GM21367 (cell line): ENCODE measurements at regions not wholly inside any gene's neighbourhood (a gene's known extent, or its start where the extent isn't known, plus 50 kb on each side); places are given as distances from the start of the nearest gene placed in this dataset.
A peak's percentile ranks its signal among the peaks of the same experiment; 100 is the strongest.

ENCODE experiments used
- ATAC-seq: cut with Tn5 transposase; IDR thresholded peaks from one replicate; pipeline ENCODE4 v1.9.1; 2021; ENCODE audit not compliant: unreplicated experiment

DNA sequence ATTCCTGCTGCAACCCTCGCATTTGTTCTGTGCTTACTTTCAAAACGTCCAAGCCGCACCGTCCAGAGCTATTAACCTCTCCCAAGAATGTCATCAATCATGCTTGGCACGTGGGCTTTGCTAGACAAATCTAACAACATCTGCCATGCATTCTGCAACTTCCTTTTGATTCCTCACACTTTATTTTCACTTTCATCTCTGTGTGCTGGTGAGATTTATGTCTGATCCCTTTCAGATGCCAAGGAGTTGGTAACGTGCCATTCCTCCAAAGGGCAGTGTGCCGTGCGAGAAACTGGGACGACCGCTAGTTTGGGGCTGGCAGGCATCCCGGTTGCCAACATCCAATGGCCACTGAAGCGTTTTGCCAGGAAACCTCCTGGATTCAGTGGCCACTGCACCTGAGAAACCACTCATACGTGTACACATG lies 230.0 kb upstream of the PARD3B start:
- no peak for ATAC-seq

DNA sequence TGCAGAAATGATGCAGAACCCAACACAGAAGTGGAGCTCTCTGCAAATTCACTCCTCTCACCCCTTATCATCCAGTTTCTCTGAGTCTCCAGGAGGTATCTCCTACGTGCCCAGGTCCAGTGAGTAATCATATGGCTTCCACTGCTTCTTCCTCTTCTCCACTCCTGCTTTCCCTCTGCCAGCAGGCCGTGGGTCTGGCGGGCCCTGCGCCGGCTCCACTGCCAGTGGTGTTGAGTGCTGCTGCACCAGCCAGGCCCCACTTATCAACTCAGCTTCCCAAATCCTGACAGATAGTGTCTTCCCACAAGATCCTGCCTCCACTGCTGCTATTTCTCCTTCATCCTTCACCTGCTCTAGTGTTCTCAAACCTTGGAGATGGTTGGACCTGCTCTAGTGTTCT lies 227.6 kb upstream of the PARD3B start:
- no peak for ATAC-seq

DNA sequence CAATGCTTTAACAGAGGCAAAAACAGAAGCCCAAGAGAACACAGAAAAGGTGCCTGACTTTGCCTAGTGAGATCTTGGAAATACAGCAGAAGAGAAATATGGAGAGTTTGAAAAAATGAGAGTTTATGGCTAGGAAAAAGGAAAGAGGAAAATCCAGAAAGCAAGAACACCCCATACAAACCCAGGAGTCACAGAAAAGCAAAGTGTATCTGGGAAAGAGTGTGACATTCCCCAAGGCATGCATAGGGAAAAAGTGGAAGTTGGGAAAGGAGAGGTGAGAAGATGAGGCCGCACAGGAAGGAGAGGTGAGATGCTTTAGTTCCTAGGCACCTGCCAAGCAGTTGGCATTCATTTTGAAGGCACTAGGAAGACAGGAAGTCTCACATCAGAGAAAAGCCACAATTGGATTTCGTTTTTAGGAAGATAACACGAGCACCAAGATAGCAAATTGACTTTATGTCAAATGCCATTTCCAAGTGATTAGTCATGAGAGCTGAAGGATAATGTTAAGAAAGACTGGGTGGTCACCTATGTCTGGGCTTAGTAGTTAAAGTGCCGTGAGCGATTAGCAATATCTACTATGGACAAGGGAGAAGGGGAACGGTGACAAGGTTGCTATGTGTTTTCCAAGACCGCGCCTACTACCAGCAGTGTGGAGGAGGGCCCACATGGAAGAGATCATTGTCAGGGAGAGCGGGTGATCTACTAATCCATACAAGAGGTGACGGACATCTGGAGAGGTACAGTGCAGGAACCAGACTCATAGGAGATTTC lies 224.1 kb upstream of the PARD3B start:
- no peak for ATAC-seq

DNA sequence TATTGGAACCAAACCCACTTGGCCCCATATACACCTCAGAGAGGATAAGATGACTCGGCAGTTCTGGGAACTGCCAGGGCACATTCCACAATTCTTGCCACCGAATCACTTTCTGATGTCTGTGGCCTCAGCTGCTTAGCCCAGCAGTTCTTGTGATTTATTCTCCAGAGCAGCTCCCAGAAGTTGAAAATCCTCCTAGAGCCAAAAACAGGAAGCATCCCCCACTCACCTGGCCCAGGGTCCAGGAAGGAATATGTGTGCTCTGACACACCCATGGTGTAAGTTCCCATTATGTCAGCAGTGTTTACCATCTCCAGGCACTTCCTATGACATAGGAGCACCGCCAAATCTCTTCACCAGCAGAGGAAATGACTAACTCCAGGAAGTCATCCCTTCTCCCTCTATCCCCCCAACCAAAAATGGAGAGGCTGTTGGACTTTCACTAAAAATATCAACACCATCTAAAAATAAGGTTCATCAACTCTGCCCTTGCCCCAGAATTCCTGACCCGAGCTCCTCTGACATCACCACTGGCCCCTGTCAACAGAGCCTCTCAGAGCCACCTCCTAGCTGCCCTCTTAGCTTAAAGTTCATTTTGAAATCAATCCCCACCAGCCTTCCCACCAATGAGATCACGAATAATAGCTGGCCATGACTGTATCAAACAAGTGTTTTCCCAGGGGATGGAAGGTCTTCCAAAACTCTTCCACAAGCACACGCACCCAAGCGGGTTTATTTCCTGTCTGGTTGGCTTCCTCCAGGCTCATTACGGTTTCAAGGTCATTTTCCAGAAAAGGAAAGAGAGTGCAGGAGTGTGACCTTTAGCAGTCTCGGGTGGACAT lies 223.1 kb upstream of the PARD3B start:
- ATAC-seq: no peak

DNA sequence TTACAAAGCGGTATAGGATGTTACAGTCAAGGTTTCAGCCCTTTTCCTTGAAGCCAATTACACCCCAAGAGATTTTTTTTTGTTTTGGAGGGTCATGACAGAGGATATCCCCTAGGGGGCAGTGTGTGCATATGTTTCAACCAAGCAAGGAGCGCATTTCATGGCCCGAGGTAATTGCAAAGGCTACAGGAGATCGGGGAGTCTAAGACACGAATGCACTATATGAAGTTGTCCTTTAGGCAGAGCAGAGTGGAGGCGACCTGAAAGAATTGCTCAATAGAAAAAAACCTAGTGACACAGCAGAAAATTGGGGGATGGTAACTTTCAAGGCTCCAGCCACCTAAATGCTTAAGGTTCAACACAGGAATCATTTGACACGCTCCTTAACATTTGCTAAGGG lies 219.8 kb upstream of the PARD3B start:
- peak; percentile 97 for ATAC-seq

DNA sequence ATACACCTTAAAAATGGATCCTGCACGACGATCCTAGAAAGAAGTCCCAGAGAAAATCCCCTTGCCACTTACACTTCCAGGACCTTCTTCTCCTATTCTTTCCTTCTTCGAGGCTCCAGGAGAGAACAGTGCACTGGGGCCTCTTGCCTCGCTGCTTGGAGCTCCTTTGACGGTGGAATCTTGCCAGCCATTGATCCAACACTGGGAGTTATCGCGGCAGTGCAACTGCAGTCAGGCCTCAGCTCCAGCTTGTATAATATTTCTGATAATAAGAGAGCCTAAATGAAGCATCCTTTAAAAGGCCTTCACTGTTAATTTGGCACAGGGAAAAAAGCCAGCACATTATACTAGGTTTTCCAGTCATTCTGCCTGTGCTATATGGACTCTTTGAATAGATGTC lies 216.9 kb upstream of the PARD3B start:
- no peak for ATAC-seq

DNA sequence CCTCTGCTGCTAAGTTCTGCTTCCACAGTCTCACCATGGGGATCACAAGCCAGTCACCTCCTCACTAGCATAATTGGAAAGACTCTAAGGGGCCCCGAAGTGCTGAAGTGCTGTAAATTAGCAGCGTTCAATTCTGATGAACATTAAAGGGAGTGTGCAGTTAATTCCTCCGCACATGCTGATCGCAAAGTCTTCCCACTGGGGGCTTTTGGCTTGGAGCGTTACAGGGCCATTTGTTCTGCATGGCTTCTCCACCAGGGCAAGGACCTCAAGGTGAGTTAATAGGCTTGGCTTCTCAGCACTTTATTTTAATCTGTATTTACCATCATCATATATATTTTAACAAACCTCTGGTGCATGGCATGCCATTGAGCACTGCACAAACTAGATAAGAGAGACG lies 216.3 kb upstream of the PARD3B start:
- ATAC-seq: no peak

DNA sequence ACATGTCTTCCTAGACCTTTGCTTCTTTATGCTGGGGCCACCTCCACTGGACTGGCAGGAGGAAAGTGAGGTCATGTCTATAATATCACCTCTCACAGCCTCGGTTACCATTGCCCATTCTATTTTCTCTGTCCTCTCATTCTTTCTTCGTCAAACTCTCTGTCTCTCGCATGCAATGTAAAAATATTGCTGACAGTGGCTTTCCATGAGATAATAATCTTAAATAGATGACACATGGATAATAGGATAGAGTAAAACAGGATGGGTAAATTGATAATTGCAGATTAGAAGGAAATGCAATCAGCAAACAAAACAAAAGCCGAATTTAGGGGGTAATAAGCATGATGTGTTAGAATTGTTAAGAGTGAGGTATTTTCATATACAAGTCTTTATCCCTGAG lies 215.7 kb upstream of the PARD3B start:
- ATAC-seq: no peak

DNA sequence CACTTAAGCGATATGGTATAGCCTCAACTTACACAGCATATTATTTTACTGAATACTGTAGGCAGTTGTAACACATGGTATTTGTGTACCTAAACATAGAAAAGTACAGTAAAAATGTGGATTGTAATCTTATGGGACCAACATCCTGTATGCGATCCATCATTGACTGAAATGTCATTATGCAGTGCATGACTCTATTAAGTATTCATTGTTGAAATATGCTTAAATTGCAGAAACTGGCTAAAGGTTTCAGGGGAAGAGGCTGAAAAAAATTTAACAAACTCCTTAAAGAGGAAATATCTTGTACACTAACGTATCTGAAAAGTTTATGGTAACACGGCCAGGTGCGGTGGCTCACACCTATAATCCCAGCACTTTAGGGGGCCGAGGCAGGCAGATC lies 214.1 kb upstream of the PARD3B start:
- ATAC-seq: no peak

DNA sequence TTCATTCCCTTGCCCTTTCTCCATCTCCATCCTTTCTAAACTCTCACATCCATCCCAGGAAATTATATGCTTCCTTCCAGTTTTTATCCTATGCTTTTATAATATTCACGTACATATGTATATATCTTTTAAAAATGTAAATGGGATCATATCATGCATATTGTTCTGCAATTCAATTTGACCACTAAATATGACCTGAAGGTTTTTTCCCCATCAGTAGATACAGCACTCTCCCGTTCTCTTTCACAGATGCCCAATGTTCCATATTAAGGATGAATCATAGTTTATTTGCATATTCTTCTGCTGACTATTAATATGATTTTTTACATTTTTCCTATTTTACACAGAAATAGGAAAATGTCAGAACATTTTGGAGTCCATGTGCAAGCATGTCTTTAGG lies 213.3 kb upstream of the PARD3B start:
- ATAC-seq: no peak

DNA sequence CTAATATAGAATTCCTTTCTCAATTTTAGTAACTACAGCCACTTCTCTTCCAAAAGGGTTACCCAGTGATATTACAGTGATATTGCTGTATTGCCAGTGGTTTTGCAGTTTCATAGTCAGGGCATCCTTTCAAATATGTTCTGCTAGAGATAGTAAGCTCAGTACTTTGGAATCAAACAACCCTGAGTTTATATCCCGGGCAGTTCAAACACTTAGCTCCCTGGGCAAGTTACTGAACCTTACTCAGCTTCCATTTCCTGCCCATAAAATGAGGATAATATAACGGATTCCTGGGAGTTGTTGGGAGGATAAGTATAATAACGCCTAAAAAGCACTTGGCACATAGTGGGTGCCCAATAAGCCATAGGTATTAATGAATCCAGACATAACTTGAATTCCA lies 212.6 kb upstream of the PARD3B start:
- ATAC-seq: no peak

DNA sequence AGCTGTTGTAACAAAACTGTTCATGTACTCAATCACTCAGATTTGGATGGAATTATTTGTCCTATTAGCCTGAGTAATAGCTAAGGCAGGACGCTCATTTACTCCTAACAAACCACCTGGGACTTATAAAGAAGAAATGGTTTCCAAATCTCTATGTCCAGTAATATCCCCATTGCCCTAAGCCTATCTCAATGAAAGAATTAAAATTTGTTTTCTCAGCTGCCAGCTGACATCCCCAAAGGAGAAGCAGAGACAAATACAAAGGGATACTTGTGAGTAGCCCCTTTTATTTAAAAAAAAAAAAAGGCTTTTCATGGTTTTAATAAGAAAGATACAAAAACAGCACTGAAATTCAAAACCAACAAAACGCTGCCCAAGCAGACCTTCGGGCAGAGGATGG lies 211.4 kb upstream of the PARD3B start:
- ATAC-seq: no peak

DNA sequence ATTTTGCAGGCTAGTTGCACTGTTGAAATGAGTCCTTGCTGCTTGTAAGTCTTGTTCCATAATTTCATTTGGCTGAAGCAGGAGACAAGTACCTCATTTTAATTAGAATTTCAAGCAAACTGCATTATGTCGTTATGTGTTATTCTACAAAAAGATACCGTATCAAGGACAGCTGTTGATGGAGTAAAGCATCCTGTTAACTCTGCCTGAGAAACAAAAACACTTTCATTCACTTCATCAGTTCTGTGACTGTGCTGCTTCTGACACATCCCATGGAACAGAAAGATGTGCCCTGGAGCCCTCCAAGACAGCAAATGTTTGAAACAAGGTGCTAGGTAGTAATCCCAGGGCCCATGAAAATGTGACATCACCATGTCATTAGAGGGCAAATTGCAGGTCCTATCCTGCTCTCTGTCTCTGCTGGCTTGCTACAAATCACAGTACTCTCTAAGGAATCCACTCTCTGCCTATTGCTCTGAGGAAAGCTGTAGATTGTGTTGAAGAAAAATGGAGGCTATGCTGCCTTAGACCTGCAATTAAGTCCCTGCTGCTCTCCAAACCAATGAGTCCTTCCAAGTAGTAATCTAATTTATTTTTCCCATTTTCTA lies 209.7 kb upstream of the PARD3B start:
- no peak for ATAC-seq

DNA sequence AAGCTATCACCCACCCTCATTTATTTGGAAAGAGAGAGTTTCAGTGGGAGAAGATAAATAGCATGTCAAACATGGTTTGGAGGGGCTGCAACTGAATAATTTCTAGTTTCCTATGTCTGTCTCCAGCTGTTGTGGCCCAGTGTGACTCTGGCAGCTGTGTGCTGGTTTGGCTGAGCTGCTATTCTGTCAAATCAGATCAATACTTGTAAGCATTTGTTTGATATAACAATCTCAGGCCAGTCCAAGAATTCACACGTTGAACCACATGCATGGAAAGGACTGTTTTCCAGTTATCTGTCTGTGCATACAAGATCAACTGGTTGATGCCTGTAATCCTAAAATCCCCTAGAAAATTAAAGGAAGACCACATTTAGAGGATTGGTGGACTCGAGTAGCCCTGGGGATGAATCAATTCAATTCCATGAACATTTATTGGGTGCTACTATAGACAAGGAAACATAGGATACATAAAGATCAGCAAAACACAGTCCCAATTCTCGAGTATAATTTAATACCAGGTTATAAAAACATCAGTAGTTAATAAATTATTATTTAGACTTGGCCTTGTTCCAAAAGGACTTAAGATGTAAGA lies 209.0 kb upstream of the PARD3B start:
- no peak for ATAC-seq

DNA sequence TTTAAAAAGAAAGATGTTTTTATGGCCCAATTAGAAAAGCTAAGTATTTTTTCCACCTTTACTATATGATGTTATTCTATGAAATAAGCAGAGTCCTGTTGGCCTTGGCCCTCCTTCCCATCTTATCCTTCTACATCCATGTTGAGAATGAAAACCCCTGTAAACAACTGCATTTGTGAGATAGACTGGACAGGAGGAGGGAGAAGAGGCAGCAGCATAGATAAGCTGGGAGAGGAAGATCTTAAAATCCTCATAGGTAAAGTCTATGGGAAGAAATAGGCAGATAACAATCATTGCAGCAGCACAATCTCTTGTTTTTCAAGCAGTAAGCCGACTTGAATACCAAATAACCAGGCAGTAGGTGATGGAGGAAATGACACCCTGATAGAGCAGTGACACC lies 207.6 kb upstream of the PARD3B start:
- ATAC-seq: no peak

DNA sequence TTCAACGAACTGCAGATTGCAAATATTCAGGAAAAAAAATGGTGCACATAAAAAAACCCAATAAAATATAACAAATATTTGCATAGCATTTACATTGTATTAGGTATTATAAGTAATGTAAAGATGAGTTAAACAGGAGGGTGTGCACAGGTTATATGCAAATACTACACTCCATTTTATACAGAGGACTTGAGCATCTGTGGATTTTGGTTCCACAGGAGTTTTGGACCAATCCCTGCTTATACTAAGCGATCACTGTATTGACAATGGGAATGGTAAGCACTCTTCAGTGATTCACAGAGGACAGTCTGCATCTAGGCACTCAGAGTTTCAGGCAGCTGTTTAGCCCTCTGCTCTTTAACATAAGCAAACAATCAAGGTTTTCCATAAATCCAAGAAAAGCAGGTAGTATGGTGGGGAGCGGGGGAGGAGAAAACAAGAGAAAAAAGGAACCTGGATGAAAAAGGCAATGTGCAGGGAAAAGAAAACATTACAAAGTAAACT lies 206.0 kb upstream of the PARD3B start:
- ATAC-seq: no peak

DNA sequence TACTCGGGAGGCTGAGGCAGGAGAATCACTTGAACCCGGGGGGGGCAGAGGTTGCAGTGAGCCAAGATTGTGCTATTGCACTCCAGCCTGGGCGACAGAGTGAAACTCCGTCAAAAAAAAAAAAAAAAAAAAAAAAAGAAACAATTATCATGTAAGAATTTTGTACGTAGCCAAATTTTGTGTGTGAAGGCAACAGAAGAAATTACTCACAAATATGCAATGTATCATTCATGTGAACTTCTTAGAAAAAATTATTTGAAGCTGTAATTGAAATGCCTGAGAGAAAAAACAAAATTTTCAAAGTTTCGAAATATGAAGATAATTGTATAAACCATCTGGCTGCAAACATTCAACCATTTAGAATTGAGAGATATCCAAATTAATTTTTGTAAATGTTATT lies 204.8 kb upstream of the PARD3B start:
- ATAC-seq: no peak

DNA sequence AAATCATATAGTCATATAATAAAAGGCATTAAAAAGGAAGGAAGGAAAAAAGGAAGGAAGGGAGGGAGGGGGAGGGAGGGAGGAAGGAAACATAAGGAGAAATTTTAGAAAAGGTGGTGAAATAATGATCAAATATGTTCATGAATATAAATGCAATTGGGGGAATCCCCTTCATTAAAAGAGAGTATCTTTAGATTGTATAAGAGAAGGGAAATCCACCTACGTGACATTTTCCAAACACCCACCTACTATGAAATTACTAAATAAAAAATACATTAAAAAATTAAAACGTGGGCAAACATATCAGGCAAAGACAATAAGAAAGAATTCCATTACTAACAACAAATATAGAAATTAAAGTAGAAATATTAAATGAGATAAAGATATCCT lies 203.4 kb upstream of the PARD3B start:
- ATAC-seq: no peak

DNA sequence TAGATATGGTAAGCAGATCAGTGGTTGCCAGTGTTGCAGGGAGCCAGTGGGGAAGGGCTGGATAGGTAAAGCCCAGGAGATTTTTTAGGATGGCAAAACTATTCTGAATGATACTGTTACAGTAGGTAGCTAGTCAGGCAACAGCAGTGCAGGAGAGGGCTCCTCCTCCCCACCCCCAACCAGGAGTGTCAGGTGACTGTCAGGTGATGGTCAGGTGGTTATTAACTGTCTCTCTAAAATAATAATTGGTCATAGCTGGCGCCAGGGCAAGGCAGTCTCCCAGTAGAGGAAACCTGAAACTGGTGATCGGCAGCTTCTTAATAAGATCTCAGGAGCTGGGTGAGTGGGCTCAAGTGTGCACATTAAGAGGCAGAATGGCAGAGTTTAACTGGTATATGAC lies 201.6 kb upstream of the PARD3B start:
- ATAC-seq: no peak

DNA sequence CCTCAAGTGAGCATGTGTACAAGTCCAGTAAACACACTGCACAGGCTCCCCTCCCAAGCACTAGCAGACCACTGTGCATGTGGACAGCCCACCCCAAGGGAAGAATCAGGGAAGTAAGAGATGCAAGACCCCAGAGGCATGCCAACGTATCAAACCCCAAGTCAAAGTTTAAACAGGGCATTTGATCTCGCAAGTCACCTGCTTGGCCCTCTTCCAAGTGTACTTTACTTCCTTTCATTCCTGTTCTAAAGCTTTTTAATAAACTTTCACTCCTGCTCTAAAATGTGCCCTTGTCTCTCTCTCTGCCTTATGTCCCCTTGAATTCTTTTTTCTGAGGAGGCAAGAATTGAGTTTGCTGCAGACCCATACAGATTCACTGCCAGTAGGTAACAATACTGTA lies 201.2 kb upstream of the PARD3B start:
- ATAC-seq: no peak

DNA sequence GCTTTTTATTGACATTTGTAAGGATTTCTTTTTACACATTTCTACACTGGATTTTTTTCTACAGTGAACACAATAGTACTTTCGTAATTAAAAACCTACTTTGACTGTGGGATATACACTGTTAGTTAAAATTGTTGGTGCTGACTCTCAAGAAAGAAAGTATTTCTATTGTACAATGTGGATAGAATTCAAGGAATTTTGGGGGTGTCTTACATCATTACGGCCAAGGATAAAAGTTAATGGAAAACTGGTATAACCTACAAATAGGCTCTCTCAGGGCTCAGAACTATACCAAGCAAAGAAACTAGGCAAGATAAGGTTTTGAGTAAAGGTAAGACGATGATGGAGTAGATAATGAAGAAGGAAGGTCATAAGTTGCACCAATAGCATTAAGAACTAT lies 198.4 kb upstream of the PARD3B start:
- ATAC-seq: no peak

DNA sequence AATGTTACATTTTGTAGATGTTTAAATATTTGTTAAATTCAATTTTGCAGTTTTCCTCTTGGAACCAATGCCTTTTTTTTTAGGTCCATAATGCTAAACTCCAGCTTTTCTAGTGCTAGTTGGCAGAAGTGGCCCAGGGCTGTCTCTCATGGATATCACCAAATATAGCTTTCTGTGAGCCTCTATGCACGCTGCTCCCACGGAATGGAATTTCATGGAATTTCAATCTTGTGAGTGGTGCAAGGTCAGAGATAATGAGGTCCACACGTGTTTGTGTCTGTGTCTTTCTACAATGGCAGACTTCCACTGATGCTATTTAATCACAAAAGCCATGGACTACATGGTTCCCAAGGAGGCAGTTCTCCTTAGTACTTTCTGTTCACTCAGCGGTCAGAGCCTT lies 191.5 kb upstream of the PARD3B start:
- no peak for ATAC-seq
